SU-DHL-6 (cell line): ENCODE measurements at regions not wholly inside any gene's neighbourhood (a gene's known extent, or its start where the extent isn't known, plus 50 kb on each side); places are given as distances from the start of the nearest gene placed in this dataset.

Experiments used
- EZH2phosphoT487 ChIP-seq: fragments of 200-600 bp; sonication (generic), shearing (Covaris generic); conservative IDR thresholded peaks from 2 replicates; pipeline ENCODE4 v1.6.1; 2018; ENCODE audit warnings: mild to moderate bottlenecking, antibody characterized with exemption, low read length, moderate library complexity, mixed read lengths
- TF ChIP-seq, protein P1 (sequence below): fragments of 200-600 bp; sonication (generic); IDR thresholded peaks from one replicate; pipeline ENCODE4 v1.5.1; 2017; ENCODE audit warnings: antibody characterized with exemption, mild to moderate bottlenecking, low read length, moderate library complexity; ENCODE audit not compliant: insufficient read depth, poor library complexity, severe bottlenecking

DNA sequence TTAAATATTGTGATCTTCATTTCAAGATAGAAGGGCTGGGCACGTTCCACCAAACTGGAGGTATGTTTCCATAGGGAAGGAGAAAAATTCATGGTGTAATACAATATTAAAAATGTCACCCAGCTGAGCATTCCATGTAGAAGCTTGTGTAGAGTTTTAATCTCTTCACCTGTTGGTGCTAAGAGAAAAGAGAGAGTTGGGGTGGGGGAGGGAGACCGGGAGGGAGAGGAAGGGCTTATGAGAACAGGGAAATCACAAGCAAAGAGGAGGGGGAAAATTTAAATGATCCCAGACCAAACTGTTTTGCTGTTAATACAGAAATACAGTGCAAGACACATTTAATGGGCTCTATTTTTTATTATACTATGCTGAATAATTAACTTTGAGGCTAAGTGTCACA lies 345.8 kb downstream of the ZNF536 start:
- TF ChIP-seq, protein P1, sequence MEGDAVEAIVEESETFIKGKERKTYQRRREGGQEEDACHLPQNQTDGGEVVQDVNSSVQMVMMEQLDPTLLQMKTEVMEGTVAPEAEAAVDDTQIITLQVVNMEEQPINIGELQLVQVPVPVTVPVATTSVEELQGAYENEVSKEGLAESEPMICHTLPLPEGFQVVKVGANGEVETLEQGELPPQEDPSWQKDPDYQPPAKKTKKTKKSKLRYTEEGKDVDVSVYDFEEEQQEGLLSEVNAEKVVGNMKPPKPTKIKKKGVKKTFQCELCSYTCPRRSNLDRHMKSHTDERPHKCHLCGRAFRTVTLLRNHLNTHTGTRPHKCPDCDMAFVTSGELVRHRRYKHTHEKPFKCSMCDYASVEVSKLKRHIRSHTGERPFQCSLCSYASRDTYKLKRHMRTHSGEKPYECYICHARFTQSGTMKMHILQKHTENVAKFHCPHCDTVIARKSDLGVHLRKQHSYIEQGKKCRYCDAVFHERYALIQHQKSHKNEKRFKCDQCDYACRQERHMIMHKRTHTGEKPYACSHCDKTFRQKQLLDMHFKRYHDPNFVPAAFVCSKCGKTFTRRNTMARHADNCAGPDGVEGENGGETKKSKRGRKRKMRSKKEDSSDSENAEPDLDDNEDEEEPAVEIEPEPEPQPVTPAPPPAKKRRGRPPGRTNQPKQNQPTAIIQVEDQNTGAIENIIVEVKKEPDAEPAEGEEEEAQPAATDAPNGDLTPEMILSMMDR = no peak
- no peak for TF ChIP-seq EZH2phosphoT487
